HEK293T (cell line): ENCODE measurements at regions not wholly inside any gene's neighbourhood (a gene's known extent, or its start where the extent isn't known, plus 50 kb on each side); places are given as distances from the start of the nearest gene placed in this dataset.

Experiments used
- SP1 ChIP-seq: fragments of 450-650 bp; IDR thresholded peaks from 2 replicates; pipeline ENCODE4 v1.6.1; 2017
- TARDBP ChIP-seq: fragments of 450-650 bp; IDR thresholded peaks from 2 replicates; pipeline ENCODE4 v1.6.1; 2016
- TF ChIP-seq, protein P1 (sequence below): fragments of 450-650 bp; IDR thresholded peaks from 2 replicates; pipeline ENCODE4 v1.6.1; 2016

DNA sequence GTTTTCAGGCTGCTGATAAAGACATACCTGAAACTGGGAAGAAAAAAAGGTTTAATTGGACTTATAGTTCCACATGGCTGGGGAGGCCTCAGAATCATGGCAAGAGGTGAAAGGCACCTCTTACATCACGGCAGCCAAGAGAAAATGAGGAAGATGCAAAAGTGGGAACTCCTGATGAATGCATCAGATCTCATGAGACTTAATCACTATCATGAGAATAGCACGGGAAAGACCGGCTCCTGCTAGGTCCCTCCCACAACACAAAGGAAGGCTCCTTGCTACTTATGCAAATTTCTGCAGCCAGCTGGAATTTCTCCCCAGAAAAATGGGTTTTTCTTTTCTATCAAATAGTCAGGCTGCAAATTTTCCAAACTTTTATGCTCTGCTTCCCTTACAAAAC lies 174.1 kb upstream of the RMST start:
- TF ChIP-seq, protein P1, sequence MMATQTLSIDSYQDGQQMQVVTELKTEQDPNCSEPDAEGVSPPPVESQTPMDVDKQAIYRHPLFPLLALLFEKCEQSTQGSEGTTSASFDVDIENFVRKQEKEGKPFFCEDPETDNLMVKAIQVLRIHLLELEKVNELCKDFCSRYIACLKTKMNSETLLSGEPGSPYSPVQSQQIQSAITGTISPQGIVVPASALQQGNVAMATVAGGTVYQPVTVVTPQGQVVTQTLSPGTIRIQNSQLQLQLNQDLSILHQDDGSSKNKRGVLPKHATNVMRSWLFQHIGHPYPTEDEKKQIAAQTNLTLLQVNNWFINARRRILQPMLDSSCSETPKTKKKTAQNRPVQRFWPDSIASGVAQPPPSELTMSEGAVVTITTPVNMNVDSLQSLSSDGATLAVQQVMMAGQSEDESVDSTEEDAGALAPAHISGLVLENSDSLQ = no peak
- no peak for TF ChIP-seq SP1
- no peak for TF ChIP-seq TARDBP
